Caco-2 (cell line): ENCODE measurements at regions not wholly inside any gene's neighbourhood (a gene's known extent, or its start where the extent isn't known, plus 50 kb on each side); places are given as distances from the start of the nearest gene placed in this dataset.

ENCODE experiments used
- BruUV-seq: library from RNA; stranded (reverse); fragments of 400-500 nt; replicated peaks from 2 replicates; lab custom pipeline; 2021; lab: Mats Ljungman, UMichigan
- CTCF ChIA-PET: fragments of 300-600 bp; sonication (Branson Sonifier 250); formaldehyde crosslinking; loops from one replicate; lab custom pipeline; 2022; ENCODE audit warnings: antibody characterized with exemption; lab: Charles Lee
- POLR2A ChIA-PET: fragments of 300-600 bp; sonication (Branson Sonifier 250); formaldehyde crosslinking; loops from one replicate; lab custom pipeline; 2022; ENCODE audit warnings: antibody characterized with exemption; lab: Charles Lee
- DNase-seq, 2 experiments: peaks; one replicate each; pipeline versions ENCODE4 v3.0.0 to v3.0.0-alpha.2; 2020 to 2022
- H3K27me3 ChIP-seq: replicated peaks from 2 replicates; pipeline ENCODE4 v1.6.0; 2011; ENCODE audit warnings: low read length; ENCODE audit not compliant: control insufficient read depth, insufficient read depth
- H3K36me3 ChIP-seq: 2 replicates; pipeline ENCODE4 v1.5.1; 2011; ENCODE audit warnings: low read length; ENCODE audit not compliant: control insufficient read depth, insufficient read depth
- H3K4me1 ChIP-seq: fragments of 250-450 bp; sonication (Bioruptor Pico); 2 replicates; pipeline ENCODE4 v1.5.1; 2020; ENCODE audit warnings: mild to moderate bottlenecking
- H3K4me3 ChIP-seq: 2 replicates; pipeline ENCODE4 v1.5.1; 2011; ENCODE audit warnings: low read depth, mild to moderate bottlenecking, control low read depth, low read length
- H3K9me3 ChIP-seq: fragments of 250-450 bp; sonication (Bioruptor Pico); 2 replicates; pipeline ENCODE4 v1.5.1; 2020; ENCODE audit warnings: mild to moderate bottlenecking, moderate library complexity
- H3K27ac Mint-ChIP-seq: one replicate; pipeline ENCODE4 v1.8.0; 2022; ENCODE audit warnings: mixed read lengths; ENCODE audit not compliant: unreplicated experiment
- H3K27me3 Mint-ChIP-seq: one replicate; pipeline ENCODE4 v1.8.0; 2022; ENCODE audit warnings: mixed read lengths; ENCODE audit not compliant: insufficient read depth, unreplicated experiment
- H3K36me3 Mint-ChIP-seq: one replicate; pipeline ENCODE4 v1.8.0; 2022; ENCODE audit warnings: mild to moderate bottlenecking, mixed read lengths; ENCODE audit not compliant: insufficient read depth, unreplicated experiment
- H3K4me1 Mint-ChIP-seq: one replicate; pipeline ENCODE4 v1.8.0; 2022; ENCODE audit warnings: low read depth, mixed read lengths; ENCODE audit not compliant: unreplicated experiment
- H3K4me3 Mint-ChIP-seq: one replicate; pipeline ENCODE4 v1.8.0; 2022; ENCODE audit warnings: mild to moderate bottlenecking, moderate library complexity, mixed read lengths; ENCODE audit not compliant: unreplicated experiment
- H3K9me3 Mint-ChIP-seq: one replicate; pipeline ENCODE4 v1.8.0; 2022; ENCODE audit warnings: mixed read lengths; ENCODE audit not compliant: unreplicated experiment
- CTCF ChIP-seq, 2 experiments: fragments of 200-600 bp in 1 of 2; IDR thresholded peaks; 1 replicate in 1 of 2; 2 replicates in 1 of 2; pipeline versions ENCODE4 v1.5.1 to v1.8.0; 2011 to 2022; ENCODE audit warnings: antibody characterized with exemption in 1 of 2, control low read depth in 1 of 2, inconsistent platforms in 1 of 2, low read depth in 1 of 2, low read length in 1 of 2, mild to moderate bottlenecking in 1 of 2, moderate library complexity in 1 of 2; ENCODE audit not compliant: insufficient read depth in 1 of 2, severe bottlenecking in 1 of 2, unreplicated experiment in 1 of 2
- intact Hi-C: fragments of 100-400 bp; cut with micrococcal nuclease; formaldehyde crosslinking; loops from one replicate; pipeline ENCODE4 v1.10.0; 2022; ENCODE audit not compliant: unreplicated experiment

- H3K9me3 Mint-ChIP-seq: no peaks in the 10 kb centered on the region
- no peaks in the 10 kb centered on the region for H3K4me1 Mint-ChIP-seq
- intact Hi-C loops: no loop called here
- peaks cover 2% of the 10 kb centered on the region; the same call in 1 of the 2 replicates for H3K27me3 ChIP-seq
- no peak for TF ChIP-seq CTCF (IDR thresholded peaks at IDR 0.05; ENCODE audit: insufficient read depth in 1 of 2, low read depth in 1 of 2, low read length in 1 of 2, severe bottlenecking in 1 of 2, unreplicated experiment in 1 of 2)
- no peak for DNase-seq
- ChIA-PET POLR2A (no interaction called here), CTCF (no interaction called here)
- no peaks in the 10 kb centered on the region for H3K4me1 ChIP-seq
- H3K36me3 Mint-ChIP-seq: no peaks in the 10 kb centered on the region
- peaks cover 5% of the 10 kb centered on the region for H3K27me3 Mint-ChIP-seq
- H3K4me3 ChIP-seq: no peak overlapping the region
- H3K27ac Mint-ChIP-seq: no peak overlapping the region
- no peaks in the 10 kb centered on the region for H3K9me3 ChIP-seq
- no peak overlapping the region for H3K4me3 Mint-ChIP-seq
- H3K36me3 ChIP-seq: no peaks in the 10 kb centered on the region
- BruUV-seq: no TSS peak
Measured at GRCh38 chr5:152100462-152100861, 175.8 kb upstream of the GLRA1 start.

GRCh38 chr5:152097128-152097527, 172.5 kb upstream of the GLRA1 start:
- no TSS peak for BruUV-seq

GRCh38 chr5:152094716-152095115, 170.1 kb upstream of the GLRA1 start:
- Histone ChIP-seq H3K4me1 (no peaks in the 10 kb centered on the region), H3K27me3 (no peaks in the 10 kb centered on the region; the same call in 1 of the 2 replicates), H3K36me3 (no peaks in the 10 kb centered on the region), H3K4me3 (no peak overlapping the region), H3K9me3 (no peaks in the 10 kb centered on the region)
- Mint-ChIP-seq H3K4me1 (no peaks in the 10 kb centered on the region), H3K36me3 (no peaks in the 10 kb centered on the region), H3K4me3 (no peak overlapping the region), H3K9me3 (no peaks in the 10 kb centered on the region), H3K27me3 (peaks cover 4% of the 10 kb centered on the region), H3K27ac (no peak overlapping the region)
- ChIA-PET POLR2A (no interaction called here), CTCF (no interaction called here)
- intact Hi-C loops: no loop called here
- no peak for TF ChIP-seq CTCF (IDR thresholded peaks at IDR 0.05; ENCODE audit: insufficient read depth in 1 of 2, low read depth in 1 of 2, low read length in 1 of 2, severe bottlenecking in 1 of 2, unreplicated experiment in 1 of 2)
- no peak for DNase-seq
- no TSS peak for BruUV-seq

More at GRCh38 chr5:152097128-152097527, 172.5 kb upstream of the GLRA1 start:
- ChIA-PET CTCF (no interaction called here), POLR2A (interaction anchor here (0.6 kb wide), 1 partner anchor 257 kb away, joined by 4 read pairs; no protein-coding TSS in a partner anchor)
- H3K9me3 ChIP-seq: no peaks in the 10 kb centered on the region
- no peaks in the 10 kb centered on the region for H3K4me1 ChIP-seq
- peaks cover 2% of the 10 kb centered on the region for H3K27me3 ChIP-seq
- H3K4me3 Mint-ChIP-seq: no peak overlapping the region
- intact Hi-C loops: no loop called here
- H3K36me3 ChIP-seq: no peaks in the 10 kb centered on the region
- H3K9me3 Mint-ChIP-seq: no peaks in the 10 kb centered on the region
- H3K4me1 Mint-ChIP-seq: no peaks in the 10 kb centered on the region
- DNase-seq: no peak
- no peaks in the 10 kb centered on the region for H3K36me3 Mint-ChIP-seq
- peaks cover 5% of the 10 kb centered on the region for H3K27me3 Mint-ChIP-seq
- no peak for TF ChIP-seq CTCF (IDR thresholded peaks at IDR 0.05; ENCODE audit: insufficient read depth in 1 of 2, low read depth in 1 of 2, low read length in 1 of 2, severe bottlenecking in 1 of 2, unreplicated experiment in 1 of 2)
- no peak overlapping the region for H3K27ac Mint-ChIP-seq
- H3K4me3 ChIP-seq: no peak overlapping the region
